IPS-NIHi7 (cell line): ENCODE measurements at regions not wholly inside any gene's neighbourhood (a gene's known extent, or its start where the extent isn't known, plus 50 kb on each side); places are given as distances from the start of the nearest gene placed in this dataset.

Source experiments
- DNase-seq: peaks from one replicate; pipeline ENCODE4 v3.0.0; 2012; ENCODE audit warnings: mixed read lengths; ENCODE audit errors: extremely low spot score

GRCh38 chr6:138577151-138577915, 78.0 kb upstream of the NHSL1 start:
- no peak for DNase-seq

GRCh38 chr6:138580040-138580439, 80.7 kb upstream of the NHSL1 start:
- no peak for DNase-seq

- DNase-seq: no peak
Observed at GRCh38 chr6:138580801-138581200, 81.5 kb upstream of the NHSL1 start.

GRCh38 chr6:138582573-138582972, 83.3 kb upstream of the NHSL1 start:
- DNase-seq: no peak

- no peak for DNase-seq
Observed at GRCh38 chr6:138586638-138587037, 87.3 kb upstream of the NHSL1 start.

GRCh38 chr6:138588805-138589434, 89.6 kb upstream of the NHSL1 start:
- DNase-seq: peak; percentile 82

- peak; percentile 83 for DNase-seq
Observed at GRCh38 chr6:138590796-138591709, 91.8 kb upstream of the NHSL1 start.

- DNase-seq: no peak
Observed at GRCh38 chr6:138592749-138593123, 93.4 kb upstream of the NHSL1 start.

GRCh38 chr6:138593124-138593877, 94.0 kb upstream of the NHSL1 start:
- peak; percentile 43 for DNase-seq

GRCh38 chr6:138593909-138594757, 94.8 kb upstream of the NHSL1 start:
- DNase-seq: no peak

GRCh38 chr6:138594758-138595140, 95.5 kb upstream of the NHSL1 start:
- no peak for DNase-seq

GRCh38 chr6:138596126-138596525, 96.8 kb upstream of the NHSL1 start:
- no peak for DNase-seq

- no peak for DNase-seq
Observed at GRCh38 chr6:138596591-138596990, 97.3 kb upstream of the NHSL1 start.

- no peak for DNase-seq
Observed at GRCh38 chr6:138597336-138597735, 98.0 kb upstream of the NHSL1 start.

- DNase-seq: no peak
Observed at GRCh38 chr6:138598562-138599173, 99.4 kb upstream of the NHSL1 start.

- DNase-seq: no peak
Observed at GRCh38 chr6:138600261-138600660, 101.0 kb upstream of the NHSL1 start.

GRCh38 chr6:138600726-138601125, 101.4 kb upstream of the NHSL1 start:
- no peak for DNase-seq

GRCh38 chr6:138601128-138601527, 101.8 kb upstream of the NHSL1 start:
- DNase-seq: no peak

GRCh38 chr6:138605958-138606357, 106.7 kb upstream of the NHSL1 start:
- DNase-seq: no peak
